SU-DHL-6 (cell line): ENCODE measurements at regions not wholly inside any gene's neighbourhood (a gene's known extent, or its start where the extent isn't known, plus 50 kb on each side); places are given as distances from the start of the nearest gene placed in this dataset.

Experiments used
- H2AFZ ChIP-seq: fragments of 200-600 bp; sonication (generic); 2 replicates; pipeline ENCODE4 v1.6.1; 2014; ENCODE audit warnings: low read depth, mild to moderate bottlenecking, moderate library complexity, mixed read lengths, antibody characterized with exemption, low read length; ENCODE audit not compliant: severe bottlenecking
- H3F3A ChIP-seq: fragments of 200-600 bp; shearing (Covaris generic); 2 replicates; pipeline ENCODE4 v1.6.0; 2016; ENCODE audit warnings: antibody characterized with exemption, mild to moderate bottlenecking; ENCODE audit not compliant: insufficient read depth
- H3K27ac ChIP-seq: fragments of 200-600 bp; sonication (generic); 2 replicates; pipeline ENCODE4 v1.5.1; 2016; ENCODE audit warnings: low read depth, mild to moderate bottlenecking, low read length, moderate library complexity, mixed read lengths
- H3K27me3 ChIP-seq: fragments of 200-600 bp; sonication (generic), shearing (Covaris generic); 2 replicates; pipeline ENCODE4 v1.6.0; 2014; ENCODE audit warnings: mild to moderate bottlenecking, low read length
- H3K36me3 ChIP-seq: fragments of 200-600 bp; sonication (generic); 2 replicates; pipeline ENCODE4 v1.6.1; 2014; ENCODE audit warnings: mild to moderate bottlenecking, low read length, mixed read lengths
- H3K4me2 ChIP-seq: fragments of 300-600, 200-600 bp; shearing (Covaris generic), sonication (generic); 2 replicates; pipeline ENCODE4 v1.6.0; 2014; ENCODE audit warnings: low read length, low read depth, mild to moderate bottlenecking; ENCODE audit not compliant: poor library complexity, severe bottlenecking
- H3K4me3 ChIP-seq: fragments of 200-600 bp; sonication (generic); 2 replicates; pipeline ENCODE4 v1.5.1; 2014; ENCODE audit warnings: antibody characterized with exemption, low read length, mild to moderate bottlenecking, mixed read lengths; ENCODE audit not compliant: insufficient read depth, poor library complexity, severe bottlenecking
- H3K79me2 ChIP-seq: fragments of 200-600 bp; sonication (generic); 2 replicates; pipeline ENCODE4 v1.6.1; 2014; ENCODE audit warnings: mild to moderate bottlenecking, low read length, moderate library complexity; ENCODE audit not compliant: insufficient read depth
- H3K9ac ChIP-seq: fragments of 200-600 bp; sonication (generic); 2 replicates; pipeline ENCODE4 v1.7.0; 2014; ENCODE audit warnings: mild to moderate bottlenecking, low read length
- H3K9me2 ChIP-seq: fragments of 200-600 bp; sonication (generic); replicated peaks from 2 replicates; pipeline ENCODE4 v1.6.1; 2014; ENCODE audit warnings: low read length; ENCODE audit not compliant: insufficient read depth
- H3K9me3 ChIP-seq: fragments of 200-600 bp; sonication (generic); 2 replicates; pipeline ENCODE4 v1.6.1; 2014; ENCODE audit warnings: low read length, mixed read lengths; ENCODE audit not compliant: insufficient read depth
- H4K20me1 ChIP-seq: fragments of 200-600 bp; sonication (generic); 2 replicates; pipeline ENCODE4 v1.6.1; 2014; ENCODE audit warnings: low read depth, mild to moderate bottlenecking, antibody characterized with exemption, low read length, moderate library complexity, mixed read lengths
- EZH2phosphoT487 ChIP-seq: fragments of 200-600 bp; sonication (generic), shearing (Covaris generic); conservative IDR thresholded peaks from 2 replicates; pipeline ENCODE4 v1.6.1; 2018; ENCODE audit warnings: mild to moderate bottlenecking, antibody characterized with exemption, low read length, moderate library complexity, mixed read lengths
- TF ChIP-seq, protein P1 (sequence below): fragments of 200-600 bp; sonication (generic); IDR thresholded peaks from one replicate; pipeline ENCODE4 v1.5.1; 2017; ENCODE audit warnings: antibody characterized with exemption, mild to moderate bottlenecking, low read length, moderate library complexity; ENCODE audit not compliant: insufficient read depth, poor library complexity, severe bottlenecking

DNA sequence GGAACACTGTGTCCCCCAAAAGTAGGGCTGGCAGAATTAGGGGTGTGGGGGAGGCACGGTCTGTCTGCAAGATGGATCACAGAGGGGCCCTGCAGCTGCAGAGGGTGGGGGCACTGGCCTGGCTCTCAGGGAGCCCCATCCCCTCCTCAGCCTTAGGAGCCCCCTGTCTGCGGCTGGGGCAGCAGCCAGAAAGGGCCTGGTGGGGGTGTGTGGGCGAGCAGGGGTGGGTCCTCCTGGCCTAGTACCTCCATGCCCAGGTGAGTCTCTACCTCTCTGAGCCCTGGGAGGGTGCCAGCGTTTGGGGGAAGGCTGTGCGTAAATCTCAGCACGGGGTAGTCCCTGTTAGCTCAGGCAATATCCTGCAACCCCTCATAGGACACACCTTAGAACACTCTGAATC is 280.5 kb upstream of the PPP2R2D start:
- Histone ChIP-seq H3K4me3 (no peak overlapping the region), H4K20me1 (no peaks in the 10 kb centered on the region), H3K4me2 (no peak overlapping the region), H3K27me3 (no peaks in the 10 kb centered on the region), H3K9ac (no peak overlapping the region), H3K9me2 (no peaks in the 10 kb centered on the region), H3F3A (no peaks in the 10 kb centered on the region), H3K9me3 (no peaks in the 10 kb centered on the region), H3K79me2 (no peaks in the 10 kb centered on the region), H3K27ac (no peak overlapping the region), H2AFZ (no peak overlapping the region), H3K36me3 (no peaks in the 10 kb centered on the region)
- no peak for TF ChIP-seq EZH2phosphoT487
- TF ChIP-seq, protein P1, sequence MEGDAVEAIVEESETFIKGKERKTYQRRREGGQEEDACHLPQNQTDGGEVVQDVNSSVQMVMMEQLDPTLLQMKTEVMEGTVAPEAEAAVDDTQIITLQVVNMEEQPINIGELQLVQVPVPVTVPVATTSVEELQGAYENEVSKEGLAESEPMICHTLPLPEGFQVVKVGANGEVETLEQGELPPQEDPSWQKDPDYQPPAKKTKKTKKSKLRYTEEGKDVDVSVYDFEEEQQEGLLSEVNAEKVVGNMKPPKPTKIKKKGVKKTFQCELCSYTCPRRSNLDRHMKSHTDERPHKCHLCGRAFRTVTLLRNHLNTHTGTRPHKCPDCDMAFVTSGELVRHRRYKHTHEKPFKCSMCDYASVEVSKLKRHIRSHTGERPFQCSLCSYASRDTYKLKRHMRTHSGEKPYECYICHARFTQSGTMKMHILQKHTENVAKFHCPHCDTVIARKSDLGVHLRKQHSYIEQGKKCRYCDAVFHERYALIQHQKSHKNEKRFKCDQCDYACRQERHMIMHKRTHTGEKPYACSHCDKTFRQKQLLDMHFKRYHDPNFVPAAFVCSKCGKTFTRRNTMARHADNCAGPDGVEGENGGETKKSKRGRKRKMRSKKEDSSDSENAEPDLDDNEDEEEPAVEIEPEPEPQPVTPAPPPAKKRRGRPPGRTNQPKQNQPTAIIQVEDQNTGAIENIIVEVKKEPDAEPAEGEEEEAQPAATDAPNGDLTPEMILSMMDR, result no peak

DNA sequence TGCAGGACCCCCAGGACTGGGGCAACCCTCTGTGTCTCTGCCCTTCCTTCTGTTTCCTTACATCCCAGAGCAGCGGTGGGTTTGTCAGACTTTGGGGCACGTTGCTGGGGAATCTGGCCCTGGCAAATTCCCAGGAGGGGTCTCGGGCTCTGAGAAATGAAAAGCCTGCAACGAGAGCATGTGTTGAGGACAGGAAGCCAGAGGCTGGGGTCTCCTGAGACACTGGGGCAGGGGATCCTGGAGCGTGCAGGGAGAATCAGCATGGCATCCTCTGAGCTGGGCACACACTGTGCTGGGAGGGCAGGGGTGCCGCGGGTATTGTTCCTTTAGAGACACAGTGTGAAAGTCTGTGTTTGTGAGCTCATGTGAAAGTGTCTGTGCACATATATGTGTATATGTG is 279.9 kb upstream of the PPP2R2D start:
- Histone ChIP-seq H3K27me3 (no peaks in the 10 kb centered on the region), H3K9me3 (no peaks in the 10 kb centered on the region), H3K4me2 (no peak overlapping the region), H3K27ac (no peak overlapping the region), H3F3A (no peaks in the 10 kb centered on the region), H3K79me2 (no peaks in the 10 kb centered on the region), H3K4me3 (no peak overlapping the region), H3K36me3 (no peaks in the 10 kb centered on the region), H4K20me1 (no peaks in the 10 kb centered on the region), H3K9ac (no peak overlapping the region), H2AFZ (no peak overlapping the region), H3K9me2 (no peaks in the 10 kb centered on the region)
- TF ChIP-seq, protein P1, result no peak
- no peak for TF ChIP-seq EZH2phosphoT487

DNA sequence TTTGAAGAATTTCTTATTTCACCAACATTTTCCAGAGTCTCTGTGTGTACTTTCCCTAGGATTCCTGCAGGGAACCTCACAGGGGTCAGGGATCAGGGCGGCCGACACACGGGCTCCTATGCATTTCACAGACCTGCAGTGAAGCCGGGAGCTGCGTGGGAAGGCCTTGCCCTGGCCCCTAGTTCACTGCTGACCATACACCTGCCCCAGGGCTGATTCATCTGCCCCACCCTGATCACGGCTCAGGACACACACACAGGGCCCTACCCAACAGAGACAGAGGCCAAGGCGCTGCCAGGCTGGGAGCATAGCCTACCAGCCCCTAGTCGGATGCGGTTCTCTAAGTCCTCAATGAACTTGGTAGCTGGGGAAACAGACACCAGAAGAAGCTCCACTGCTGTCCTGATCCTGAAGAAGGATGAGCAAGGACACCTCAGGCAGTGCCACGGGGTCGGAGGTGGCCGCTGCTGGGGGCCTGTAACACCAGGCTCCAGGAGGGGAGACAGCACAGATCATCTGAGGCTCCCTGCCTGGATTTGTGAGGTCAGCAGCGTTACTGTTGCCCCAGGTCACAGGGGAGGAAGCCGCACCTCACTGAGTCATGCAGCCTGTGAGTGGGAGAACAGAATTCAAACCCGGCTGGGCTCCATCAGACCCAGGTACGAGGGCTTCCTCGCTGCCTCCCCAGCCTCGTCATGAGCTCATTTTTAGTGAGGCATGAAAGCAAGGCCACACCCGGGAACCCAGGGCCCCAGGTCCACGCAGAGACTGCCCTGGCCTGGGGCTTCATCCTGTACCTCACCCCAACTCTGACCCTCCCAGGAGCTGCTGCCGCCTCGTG is 278.8 kb upstream of the PPP2R2D start:
- Histone ChIP-seq H2AFZ (no peak overlapping the region), H3K36me3 (no peaks in the 10 kb centered on the region), H3K4me2 (no peak overlapping the region), H4K20me1 (no peaks in the 10 kb centered on the region), H3K27me3 (no peaks in the 10 kb centered on the region), H3K27ac (no peak overlapping the region), H3F3A (no peaks in the 10 kb centered on the region), H3K4me3 (no peak overlapping the region), H3K9me2 (no peaks in the 10 kb centered on the region), H3K9me3 (no peaks in the 10 kb centered on the region), H3K79me2 (no peaks in the 10 kb centered on the region), H3K9ac (no peak overlapping the region)
- no peak for TF ChIP-seq EZH2phosphoT487
- TF ChIP-seq, protein P1, result no peak
